Gastroesophageal sphincter (tissue), 4 donors: ENCODE measurements at regions not wholly inside any gene's neighbourhood (a gene's known extent, or its start where the extent isn't known, plus 50 kb on each side); places are given as distances from the start of the nearest gene placed in this dataset.
A peak's percentile ranks its signal among the peaks of the same experiment; 100 is the strongest.
"Not testable (repeated sequence)": the region's sequence is repeated elsewhere in the genome, so short reads cannot be mapped to it uniquely, and the experiment has no call there.

ENCODE experiments used
- ATAC-seq: fragments of 150-250 bp; one replicate; pipeline ENCODE4 v1.9.1; 2016; ENCODE audit warnings: mild to moderate bottlenecking, moderate library complexity
- H3K27ac ChIP-seq, 4 donors: fragments of 200-600 bp; sonication (generic) in 3 of 4; 1 replicate in 3 of 4; 2 replicates in 1 of 4; pipeline ENCODE4 v1.5.1; 2016 to 2019
- H3K27me3 ChIP-seq: fragments of 200-600 bp; sonication (generic); one replicate; pipeline ENCODE4 v1.5.1; 2019
- H3K36me3 ChIP-seq, 2 donors: fragments of 200-600 bp; sonication (generic); one replicate each; pipeline ENCODE4 v1.5.1; 2019; ENCODE audit warnings: control low read depth in 1 of 2
- H3K4me1 ChIP-seq, 3 donors: fragments of 200-600 bp; sonication (generic); 1 replicate in 2 of 3; 2 replicates in 1 of 3; pipeline ENCODE4 v1.5.1; 2016 to 2019; ENCODE audit warnings: control low read depth in 2 of 3
- H3K4me3 ChIP-seq, 2 donors: fragments of 200-600 bp; sonication (generic); one replicate each; pipeline ENCODE4 v1.5.1; 2019; ENCODE audit warnings: mild to moderate bottlenecking in 1 of 2, moderate library complexity in 1 of 2
- H3K9me3 ChIP-seq, 3 donors: fragments of 200-600 bp; sonication (generic); one replicate each; pipeline ENCODE4 v1.5.1; 2017 to 2019; ENCODE audit warnings: control low read depth in 2 of 3
- POLR2AphosphoS5 ChIP-seq: sonication (generic); formaldehyde crosslinking; IDR thresholded peaks from one replicate; pipeline ENCODE4 v1.6.1; 2017; ENCODE audit warnings: antibody characterized with exemption
- WGBS, 2 donors: methylation state at CpG; one replicate each; pipeline ENCODE4 v1.1.5; 2018; ENCODE audit warnings: low coverage in 1 of 2; 5-methylcytosine and 5-hydroxymethylcytosine counted together
- small RNA-seq, 4 donors: library from RNA; depleted of rRNA; stranded (forward); fragments of <200 nt; gene quantifications; one replicate each; pipeline ENCODE3, GENCODE V24; 2016

DNA sequence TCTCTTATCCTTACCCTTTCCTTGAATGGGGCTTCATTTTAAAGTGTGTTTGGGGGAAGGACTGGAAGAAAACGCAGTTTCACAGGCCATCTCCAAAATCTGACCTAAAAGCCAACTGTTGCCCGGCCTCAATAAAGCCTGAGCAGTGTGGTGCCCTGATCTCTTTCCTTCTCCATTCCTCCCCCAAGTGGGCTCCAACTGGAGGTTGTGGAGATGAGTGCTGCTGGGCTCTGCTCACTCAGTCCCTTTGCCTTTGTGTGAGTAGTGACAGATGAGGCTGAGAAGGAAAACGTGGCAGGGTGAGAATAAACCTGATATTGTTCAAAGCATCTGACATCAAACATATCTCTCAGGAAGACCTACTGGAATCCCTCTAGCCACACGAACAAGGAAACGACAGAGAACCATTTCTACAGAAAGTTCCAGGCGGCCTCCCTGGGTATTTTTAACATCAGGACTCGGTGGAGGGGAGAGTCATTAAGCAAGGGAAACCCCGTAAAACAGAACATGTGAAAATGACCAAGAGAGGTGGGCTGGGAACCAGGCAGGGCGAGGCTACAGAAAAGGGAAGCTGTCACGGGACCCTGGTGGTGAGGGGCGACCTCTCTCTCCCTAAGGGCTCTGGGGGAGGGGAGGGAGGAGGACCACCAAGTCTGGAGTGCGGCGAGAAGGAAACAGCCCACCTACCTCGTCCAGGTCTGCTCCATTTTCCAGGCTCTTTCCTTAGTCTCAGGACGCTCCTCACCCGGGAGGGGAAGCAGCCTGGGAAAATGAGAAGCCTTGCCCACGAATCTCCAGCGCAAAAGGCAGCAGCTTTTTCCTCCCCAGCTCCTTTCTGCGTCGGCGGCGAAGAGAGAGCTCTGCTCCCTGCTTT lies 59.1 kb upstream of the NBPF26 start:
- not testable (repeated sequence) for H3K27me3 ChIP-seq, H3K4me1 ChIP-seq, ATAC-seq, H3K9me3 ChIP-seq, H3K36me3 ChIP-seq
- Histone ChIP-seq H3K27ac (peak overlapping the region in 2 of 4 donors; percentile 53 to 78), H3K4me3 (peak overlapping the region in 1 of 2 donors; percentile 43)
- WGBS, 2 donors = no CpG with 5 or more reads among the region's 22 CpGs

DNA sequence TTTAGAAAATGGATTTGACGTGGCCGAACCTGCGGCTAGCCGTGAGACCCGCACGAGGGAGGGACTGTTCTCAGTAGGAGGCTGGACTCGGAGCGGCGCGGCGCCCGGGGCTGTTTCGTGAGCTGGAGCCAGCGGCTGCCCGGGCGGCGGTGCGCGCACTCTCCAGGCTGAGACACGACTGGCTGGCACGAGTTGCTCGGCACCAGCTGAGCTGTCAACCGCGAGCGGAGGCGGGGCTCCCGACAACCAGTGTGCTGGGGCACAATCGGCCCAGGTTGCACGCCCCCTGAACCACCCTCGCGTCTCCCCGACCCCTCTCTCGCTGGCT lies 58.5 kb upstream of the NBPF26 start:
- Histone ChIP-seq H3K4me3 (peak overlapping the region in 1 of 2 donors; percentile 43), H3K27ac (peak overlapping the region in 2 of 4 donors; percentile 53 to 78)
- H3K4me1 ChIP-seq, H3K27me3 ChIP-seq, H3K36me3 ChIP-seq, H3K9me3 ChIP-seq: not testable (repeated sequence)
- TF ChIP-seq POLR2AphosphoS5 = peak; percentile 45
- WGBS, 2 donors = no CpG with 5 or more reads among the region's 33 CpGs
- peak; percentile 99 for ATAC-seq

- not testable (repeated sequence) for H3K27me3 ChIP-seq, H3K9me3 ChIP-seq, H3K4me1 ChIP-seq, H3K36me3 ChIP-seq, H3K27ac ChIP-seq, ATAC-seq, H3K4me3 ChIP-seq
- WGBS, 2 donors = no CpG with 5 or more reads among the region's 1 CpG
Observed at GRCh38 chr1:120668187-120668586, 55.6 kb upstream of the NBPF26 start.

Small RNAs in the stretch of these regions (small RNA-seq; reads per million reads assigned to genes)
- 0 reads per million in 4 donors for gene RF00004
